Endothelial cell of umbilical vein (primary cell): ENCODE measurements at regions not wholly inside any gene's neighbourhood (a gene's known extent, or its start where the extent isn't known, plus 50 kb on each side); places are given as distances from the start of the nearest gene placed in this dataset.

Source experiments
- BruUV-seq: library from RNA; stranded (reverse); fragments of 400-500 nt; replicated peaks from 2 replicates; lab custom pipeline; 2021; lab: Mats Ljungman, UMichigan
- CTCF ChIA-PET: fragments of 300-600, 350-600 bp; sonication (Branson Sonifier 250); formaldehyde crosslinking; loops from one replicate; lab custom pipeline; 2021; ENCODE audit warnings: antibody characterized with exemption, inconsistent platforms; lab: Charles Lee
- POLR2A ChIA-PET: fragments of 300-600, 350-600 bp; sonication (Branson Sonifier 250); formaldehyde crosslinking; loops from one replicate; lab custom pipeline; 2021; ENCODE audit warnings: antibody characterized with exemption, inconsistent platforms; lab: Charles Lee
- DNase-seq: peaks from one replicate; pipeline ENCODE4 v3.0.0-alpha.2; 2011; ENCODE audit warnings: low read depth, low spot score
- FAIRE-seq: peaks from 2 replicates; lab custom pipeline; 2011; peaks lifted over from hg19 to GRCh38; lab: Jason Lieb, UNC
- H2AFZ ChIP-seq: 2 replicates; pipeline ENCODE4 v1.6.0; 2012; ENCODE audit warnings: low read depth, low read length, control low read depth, inconsistent platforms
- H3K27ac ChIP-seq: 2 replicates; pipeline ENCODE4 v1.5.1; 2011; ENCODE audit warnings: low read depth, mild to moderate bottlenecking, control low read depth, low read length, moderate library complexity; ENCODE audit not compliant: insufficient read depth
- H3K27me3 ChIP-seq, 2 experiments: 2 replicates each; pipeline versions ENCODE4 v1.6.0 to v1.6.1; 2011; ENCODE audit warnings: low read length in 2 of 2, mixed read lengths in 1 of 2; ENCODE audit not compliant: control insufficient read depth in 2 of 2, insufficient read depth in 2 of 2
- H3K36me3 ChIP-seq, 2 experiments: 2 replicates in 1 of 2; 3 replicates in 1 of 2; pipeline ENCODE4 v1.5.1; 2011; ENCODE audit warnings: low read length in 2 of 2, mild to moderate bottlenecking in 1 of 2, moderate library complexity in 1 of 2; ENCODE audit not compliant: control insufficient read depth in 2 of 2, insufficient read depth in 2 of 2; ENCODE audit errors: extremely low read depth in 1 of 2
- H3K4me1 ChIP-seq: 3 replicates; pipeline ENCODE4 v1.5.1; 2011; ENCODE audit warnings: mild to moderate bottlenecking, low read length; ENCODE audit not compliant: control insufficient read depth, insufficient read depth; ENCODE audit errors: extremely low read depth
- H3K4me2 ChIP-seq: 2 replicates; pipeline ENCODE4 v1.6.1; 2011; ENCODE audit warnings: low read length, control low read depth, mixed read lengths; ENCODE audit not compliant: insufficient read depth
- H3K4me3 ChIP-seq, 3 experiments: fragments of 200-600 bp in 1 of 3; sonication (generic), shearing (Covaris generic) in 1 of 3; replicated peaks in 1 of 3; 2 replicates each; pipeline ENCODE4 v1.5.1; 2011 to 2016; ENCODE audit warnings: control low read depth in 3 of 3, low read length in 3 of 3, mild to moderate bottlenecking in 2 of 3, inconsistent platforms in 1 of 3, low read depth in 1 of 3, moderate library complexity in 1 of 3; ENCODE audit not compliant: insufficient read depth in 1 of 3
- H3K79me2 ChIP-seq: 2 replicates; pipeline ENCODE4 v1.6.0; 2012; ENCODE audit warnings: low read length, inconsistent platforms; ENCODE audit not compliant: control insufficient read depth, insufficient read depth
- H3K9ac ChIP-seq: replicated peaks from 2 replicates; pipeline ENCODE3; 2011; ENCODE audit warnings: low read length, control low read depth; ENCODE audit not compliant: insufficient read depth; ENCODE audit errors: extremely low read depth
- H3K9me1 ChIP-seq: replicated peaks from 3 replicates; pipeline ENCODE4 v1.6.0; 2011; ENCODE audit warnings: mild to moderate bottlenecking, low read length; ENCODE audit not compliant: control insufficient read depth, insufficient read depth; ENCODE audit errors: extremely low read depth
- H3K9me3 ChIP-seq: replicated peaks from 2 replicates; pipeline ENCODE4 v1.5.1; 2012; ENCODE audit warnings: low read length, inconsistent platforms; ENCODE audit not compliant: control insufficient read depth, insufficient read depth
- H4K20me1 ChIP-seq: replicated peaks from 2 replicates; pipeline ENCODE3; 2011; ENCODE audit warnings: mild to moderate bottlenecking, low read length; ENCODE audit not compliant: control insufficient read depth, insufficient read depth; ENCODE audit errors: extremely low read depth
- EZH2 ChIP-seq: IDR thresholded peaks from 2 replicates; pipeline ENCODE4 v1.6.1; 2012; ENCODE audit warnings: borderline replicate concordance, low read depth, mild to moderate bottlenecking, moderate library complexity, low read length, inconsistent platforms; ENCODE audit not compliant: severe bottlenecking
- FOS ChIP-seq: IDR thresholded peaks from 2 replicates; pipeline ENCODE4 v1.6.1; 2011; ENCODE audit warnings: mild to moderate bottlenecking, low read length, moderate library complexity, borderline replicate concordance; ENCODE audit not compliant: insufficient read depth
- GATA2 ChIP-seq: IDR thresholded peaks from 2 replicates; pipeline ENCODE4 v1.7.0; 2011; ENCODE audit warnings: low read depth, mild to moderate bottlenecking, moderate library complexity, mixed read lengths, low read length; ENCODE audit not compliant: insufficient read length, insufficient read depth
- JUN ChIP-seq: IDR thresholded peaks from 2 replicates; pipeline ENCODE4 v1.6.1; 2011; ENCODE audit warnings: borderline replicate concordance, low read depth; ENCODE audit not compliant: insufficient read length, insufficient read depth
- MAX ChIP-seq: IDR thresholded peaks from 2 replicates; pipeline ENCODE4 v1.6.1; 2011; ENCODE audit not compliant: insufficient read depth, insufficient read length
- MYC ChIP-seq: IDR thresholded peaks from one replicate; pipeline ENCODE4 v1.6.1; 2011; ENCODE audit warnings: mild to moderate bottlenecking, low read depth, low read length
- POLR2A ChIP-seq: IDR thresholded peaks from 2 replicates; pipeline ENCODE4 v1.6.1; 2012; ENCODE audit warnings: low read depth, mild to moderate bottlenecking, control low read depth, low read length
- POLR2AphosphoS5 ChIP-seq: IDR thresholded peaks from 2 replicates; pipeline ENCODE4 v1.6.1; 2012; ENCODE audit warnings: low read depth, mild to moderate bottlenecking, control low read depth, low read length, moderate library complexity; ENCODE audit not compliant: insufficient read depth
- dilution Hi-C: fragments of 300-500 bp; cut with MboI; formaldehyde crosslinking; loops from one replicate; pipeline ENCODE4 v1.15.0; 2019; ENCODE audit warnings: low sequenced_read_pairs; ENCODE audit not compliant: extremely low pct_ligation_motif_present
- intact Hi-C: fragments of 100-400 bp; cut with micrococcal nuclease; formaldehyde crosslinking; loops from one replicate; pipeline ENCODE4 v1.10.0; 2022

GRCh38 chr2:20115374-20115773 is 63.9 kb upstream of the LAPTM4A start:
- ChIA-PET POLR2A (no interaction called here), CTCF (interaction anchor here (1.2 kb wide), 1 partner anchor 20 kb away, joined by 4 read pairs; no protein-coding TSS in a partner anchor)
- H3K9ac ChIP-seq, result no peak overlapping the region
- H3K79me2 ChIP-seq, result no peaks in the 10 kb centered on the region
- H3K4me3 ChIP-seq, result no peak overlapping the region
- no peaks in the 10 kb centered on the region for H3K36me3 ChIP-seq
- H3K9me3 ChIP-seq, result no peaks in the 10 kb centered on the region
- H3K4me1 ChIP-seq, result peaks cover 10% of the 10 kb centered on the region
- H3K27ac ChIP-seq, result no peak overlapping the region
- H3K9me1 ChIP-seq, result no peaks in the 10 kb centered on the region
- dilution Hi-C loops, result no loop called here
- FAIRE-seq, result no peak
- no peak overlapping the region for H3K4me2 ChIP-seq
- peaks cover 0 to 3% of the 10 kb centered on the region in 2 experiments for H3K27me3 ChIP-seq
- intact Hi-C loops, result no loop called here
- no peak for DNase-seq
- BruUV-seq, result no TSS peak
- H4K20me1 ChIP-seq, result no peaks in the 10 kb centered on the region
- no peak for TF ChIP-seq EZH2
- no peak overlapping the region for H2AFZ ChIP-seq

GRCh38 chr2:20113986-20114938 is 62.8 kb upstream of the LAPTM4A start:
- POLR2A ChIA-PET, result no interaction called here

More at GRCh38 chr2:20113986-20114938, 62.8 kb upstream of the LAPTM4A start:
- BruUV-seq, result no TSS peak
- no peaks in the 10 kb centered on the region for H3K79me2 ChIP-seq
- no peaks in the 10 kb centered on the region for H3K9me3 ChIP-seq
- TF ChIP-seq GATA2 (no peak), POLR2AphosphoS5 (no peak), POLR2A (no peak), MYC (no peak), FOS (no peak), MAX (no peak), JUN (no peak)
- CTCF ChIA-PET, result interaction anchor here (1.5 kb wide), 1 partner anchor 111 kb away, joined by 4 read pairs; the partner anchor contains the start of gene SDC1
- no peak overlapping the region for H3K27ac ChIP-seq
- intact Hi-C loops (no loop called here), dilution Hi-C loops (no loop called here)
- no peak overlapping the region for H3K9ac ChIP-seq
- H4K20me1 ChIP-seq, result no peaks in the 10 kb centered on the region
- peak overlapping the region; percentile 12 for H3K4me2 ChIP-seq
- no peaks in the 10 kb centered on the region for H3K9me1 ChIP-seq
- H3K27me3 ChIP-seq, result peaks cover 0 to 3% of the 10 kb centered on the region in 2 experiments
- no peak overlapping the region for H3K4me3 ChIP-seq
- peak overlapping the region; percentile 60 for H2AFZ ChIP-seq
- DNase-seq (peak; percentile 92), FAIRE-seq (peak; percentile 43)
- H3K36me3 ChIP-seq, result no peaks in the 10 kb centered on the region
- H3K4me1 ChIP-seq, result peaks cover 10% of the 10 kb centered on the region
